ENCODE measurements at regions not wholly inside any gene's neighbourhood (a gene's known extent, or its start where the extent isn't known, plus 50 kb on each side); places are given as distances from the start of the nearest gene placed in this dataset.

DNA sequence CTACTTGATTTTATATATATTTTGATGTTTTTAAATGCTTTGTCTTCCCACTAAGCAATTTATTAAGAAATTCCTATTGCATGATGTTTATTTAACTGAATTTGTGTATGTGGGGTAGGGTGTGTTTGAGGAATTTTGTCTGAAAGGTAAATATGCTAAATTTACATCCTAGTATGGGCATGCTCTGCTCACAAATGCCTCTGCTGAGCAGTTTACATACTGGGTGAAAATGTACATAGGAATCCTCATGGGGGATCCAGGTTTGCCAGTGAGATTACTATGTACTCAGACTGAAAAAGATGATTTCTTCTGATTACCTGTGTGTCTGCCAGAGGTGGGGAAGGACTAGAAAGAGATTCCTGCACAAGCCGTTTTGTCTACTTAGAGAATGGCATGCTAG is 126.6 kb downstream of the DISP1 start:
- Histone ChIP-seq H3K36me3 (ENCODE audit: insufficient read depth) (no peaks in the 10 kb centered on the region), H3K27ac (ENCODE audit: low read depth) (no peak overlapping the region), H3K4me3 (ENCODE audit: low read depth, low read length) (no peak overlapping the region), H3K4me1 (ENCODE audit: insufficient read depth) (no peaks in the 10 kb centered on the region)
- DNase-seq (ENCODE audit: extremely low spot score), result no peak
- WGBS, result 86% methylated on average over 1 of the region's 1 CpG

DNA sequence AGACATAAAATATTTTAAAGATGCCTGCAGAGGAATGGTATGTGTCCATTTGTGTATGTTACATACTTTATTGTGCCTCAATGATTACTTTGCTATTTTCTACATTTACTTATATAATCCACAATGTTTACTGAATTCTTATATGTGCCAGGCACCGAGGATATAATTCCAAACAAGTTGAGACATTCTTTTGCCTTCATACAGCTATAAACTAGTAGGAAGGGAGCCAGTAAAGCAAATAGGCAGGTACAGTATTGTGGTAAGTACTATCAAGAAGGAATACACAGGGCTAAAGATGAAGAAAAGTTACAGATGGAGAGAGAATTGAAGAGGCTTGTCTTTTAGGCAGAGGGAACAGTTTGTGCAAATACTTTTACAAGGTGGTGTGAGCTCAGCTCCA is 131.6 kb downstream of the DISP1 start:
- 36% methylated on average over 1 of the region's 1 CpG for WGBS
- DNase-seq (ENCODE audit: extremely low spot score), result no peak
- Histone ChIP-seq H3K27ac (ENCODE audit: low read depth) (no peak overlapping the region), H3K4me3 (ENCODE audit: low read depth, low read length) (no peak overlapping the region), H3K36me3 (ENCODE audit: insufficient read depth) (no peaks in the 10 kb centered on the region), H3K4me1 (ENCODE audit: insufficient read depth) (no peaks in the 10 kb centered on the region)

DNA sequence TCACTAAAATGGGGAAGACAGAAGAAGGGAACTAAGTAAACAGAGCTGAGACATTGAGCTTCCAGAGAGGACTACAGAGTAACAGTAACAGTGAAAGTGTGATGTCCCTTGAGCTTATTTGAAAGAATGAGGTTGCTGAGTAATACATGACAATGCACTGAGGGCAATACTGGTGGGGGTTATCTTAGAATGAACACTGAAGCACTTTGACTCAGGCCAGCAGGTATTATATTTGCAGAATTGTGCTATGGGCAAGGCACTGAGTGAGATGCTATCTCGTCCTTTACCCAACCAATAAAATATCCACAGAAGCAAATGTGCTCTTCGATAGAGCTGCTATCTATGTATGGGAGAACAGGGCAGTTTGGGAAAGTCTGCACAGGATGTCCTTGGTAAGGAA is 133.2 kb downstream of the DISP1 start:
- no peak overlapping the region for H3K27ac ChIP-seq (ENCODE audit: low read depth)
- no peaks in the 10 kb centered on the region for H3K36me3 ChIP-seq (ENCODE audit: insufficient read depth)
- no peaks in the 10 kb centered on the region for H3K4me1 ChIP-seq (ENCODE audit: insufficient read depth)
- no peak overlapping the region for H3K4me3 ChIP-seq (ENCODE audit: low read depth, low read length)
- 81% methylated on average over 2 of the region's 2 CpGs for WGBS
- DNase-seq (ENCODE audit: extremely low spot score), result no peak

GRCh38 chr1:222950892-222951291 is 136.1 kb downstream of the DISP1 start:
- Histone ChIP-seq H3K27ac (ENCODE audit: low read depth) (no peak overlapping the region), H3K4me1 (ENCODE audit: insufficient read depth) (no peaks in the 10 kb centered on the region), H3K4me3 (ENCODE audit: low read depth, low read length) (no peak overlapping the region), H3K36me3 (ENCODE audit: insufficient read depth) (no peaks in the 10 kb centered on the region)
- WGBS, result 85% methylated on average over 3 of the region's 3 CpGs
- no peak for DNase-seq (ENCODE audit: extremely low spot score)

DNA sequence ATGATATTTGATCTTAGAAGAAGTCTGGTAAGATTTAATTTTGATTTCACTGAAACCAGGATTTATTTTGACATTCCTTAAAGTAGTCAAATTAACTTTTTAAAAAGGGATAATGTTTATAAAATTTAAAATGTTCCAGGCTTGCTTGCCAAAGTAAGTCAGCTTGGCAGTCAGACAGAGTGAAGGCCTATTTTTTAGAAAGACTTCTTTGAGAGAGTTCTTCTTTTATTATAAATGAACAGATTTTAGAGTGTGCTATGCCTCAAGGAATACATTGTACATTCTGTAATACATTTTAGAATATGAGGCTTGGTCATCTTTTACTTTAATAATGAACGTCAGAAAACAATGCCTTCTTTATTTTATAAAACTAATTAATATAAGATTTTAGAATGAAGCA is 138.7 kb downstream of the DISP1 start:
- Histone ChIP-seq H3K4me1 (ENCODE audit: insufficient read depth) (no peaks in the 10 kb centered on the region), H3K27ac (ENCODE audit: low read depth) (no peak overlapping the region), H3K36me3 (ENCODE audit: insufficient read depth) (no peaks in the 10 kb centered on the region), H3K4me3 (ENCODE audit: low read depth, low read length) (no peak overlapping the region)
- whole genome bisulfite sequencing, result 45% methylated on average over 1 of the region's 1 CpG
- no peak for DNase-seq (ENCODE audit: extremely low spot score)

GRCh38 chr1:222955964-222956363 is 141.1 kb downstream of the DISP1 start:
- no peak overlapping the region for H3K27ac ChIP-seq (ENCODE audit: low read depth)
- no peaks in the 10 kb centered on the region for H3K36me3 ChIP-seq (ENCODE audit: insufficient read depth)
- H3K4me1 ChIP-seq (ENCODE audit: insufficient read depth), result no peaks in the 10 kb centered on the region
- WGBS, result 80% methylated on average over 2 of the region's 2 CpGs
- DNase-seq (ENCODE audit: extremely low spot score), result no peak
- no peak overlapping the region for H3K4me3 ChIP-seq (ENCODE audit: low read depth, low read length)

DNA sequence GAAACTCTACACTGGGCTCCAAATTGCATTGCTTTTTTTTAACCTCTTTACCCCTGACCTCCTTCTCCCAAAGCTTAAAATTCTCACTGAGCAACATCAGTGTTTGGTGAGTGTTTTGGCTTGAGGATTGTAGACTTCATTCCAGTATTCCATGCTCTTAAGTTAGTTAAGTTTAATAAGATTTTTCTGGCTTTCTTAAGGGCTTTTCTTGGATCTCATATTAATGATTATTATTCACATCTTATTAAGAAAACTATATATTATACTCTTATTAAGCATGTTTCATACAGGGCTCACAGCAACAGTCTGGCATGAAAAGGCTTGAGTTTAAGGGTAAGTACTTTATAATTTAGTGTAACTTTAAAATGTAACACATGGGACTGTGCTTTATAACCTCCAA is 141.8 kb downstream of the DISP1 start:
- H3K36me3 ChIP-seq (ENCODE audit: insufficient read depth), result no peaks in the 10 kb centered on the region
- DNase-seq (ENCODE audit: extremely low spot score), result no peak
- H3K27ac ChIP-seq (ENCODE audit: low read depth), result no peak overlapping the region
- no peaks in the 10 kb centered on the region for H3K4me1 ChIP-seq (ENCODE audit: insufficient read depth)
- no peak overlapping the region for H3K4me3 ChIP-seq (ENCODE audit: low read depth, low read length)

- no peak for DNase-seq (ENCODE audit: extremely low spot score)
- H3K4me1 ChIP-seq (ENCODE audit: insufficient read depth), result no peaks in the 10 kb centered on the region
- no peak overlapping the region for H3K4me3 ChIP-seq (ENCODE audit: low read depth, low read length)
- H3K36me3 ChIP-seq (ENCODE audit: insufficient read depth), result no peaks in the 10 kb centered on the region
- 84% methylated on average over 5 of the region's 5 CpGs for WGBS
- H3K27ac ChIP-seq (ENCODE audit: low read depth), result no peak overlapping the region
Observed at GRCh38 chr1:222967466-222968240, 152.8 kb downstream of the DISP1 start.

- 59% methylated on average over 8 of the region's 8 CpGs for WGBS
- Histone ChIP-seq H3K27ac (ENCODE audit: low read depth) (no peak overlapping the region), H3K36me3 (ENCODE audit: insufficient read depth) (no peaks in the 10 kb centered on the region), H3K4me1 (ENCODE audit: insufficient read depth) (no peaks in the 10 kb centered on the region), H3K4me3 (ENCODE audit: low read depth, low read length) (no peak overlapping the region)
- DNase-seq (ENCODE audit: extremely low spot score), result no peak
Observed at GRCh38 chr1:222970040-222970439, 155.2 kb downstream of the DISP1 start.

DNA sequence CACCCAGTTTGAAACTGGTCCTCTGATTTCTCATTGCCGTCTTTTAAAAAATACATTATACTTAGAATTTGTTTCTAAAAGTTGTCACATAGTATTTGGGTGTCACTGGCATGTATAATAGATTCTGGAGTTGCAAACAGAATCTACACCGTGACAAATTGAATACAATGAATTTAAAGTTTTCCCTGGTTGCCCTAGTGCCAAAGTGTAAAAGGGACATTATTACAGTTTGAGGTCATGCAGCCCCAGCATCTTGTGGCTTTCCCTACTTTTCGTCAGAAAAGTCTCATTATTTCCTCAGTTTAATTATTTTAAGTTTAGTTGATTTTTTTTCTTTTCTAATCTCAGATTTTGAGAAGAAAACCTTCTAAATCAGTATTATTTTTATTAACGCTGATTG is 155.9 kb downstream of the DISP1 start:
- no peaks in the 10 kb centered on the region for H3K36me3 ChIP-seq (ENCODE audit: insufficient read depth)
- WGBS, result 90% methylated on average over 4 of the region's 4 CpGs
- H3K27ac ChIP-seq (ENCODE audit: low read depth), result no peak overlapping the region
- DNase-seq (ENCODE audit: extremely low spot score), result no peak
- H3K4me3 ChIP-seq (ENCODE audit: low read depth, low read length), result no peak overlapping the region
- H3K4me1 ChIP-seq (ENCODE audit: insufficient read depth), result no peaks in the 10 kb centered on the region

DNA sequence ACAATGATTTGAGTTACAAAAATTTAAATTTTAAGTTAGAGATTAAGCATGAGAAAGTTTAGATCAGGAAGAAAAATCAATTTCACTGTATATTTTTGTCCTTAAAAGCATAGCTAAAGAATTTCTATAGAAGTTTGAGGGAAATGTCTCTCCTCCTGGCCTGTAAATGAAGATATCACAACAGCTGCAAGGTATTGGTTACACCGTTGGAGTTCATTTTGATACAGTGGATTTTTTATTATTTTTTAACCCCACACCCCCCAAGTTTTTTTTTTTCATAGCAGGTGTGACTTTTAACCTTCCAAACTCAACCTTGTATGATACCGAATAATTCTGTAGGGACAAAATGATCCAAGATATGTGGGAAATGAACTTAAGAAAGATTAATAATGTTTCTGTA is 156.3 kb downstream of the DISP1 start:
- H3K27ac ChIP-seq (ENCODE audit: low read depth), result no peak overlapping the region
- 77% methylated on average over 2 of the region's 2 CpGs for WGBS
- H3K36me3 ChIP-seq (ENCODE audit: insufficient read depth), result no peaks in the 10 kb centered on the region
- DNase-seq (ENCODE audit: extremely low spot score), result no peak
- no peaks in the 10 kb centered on the region for H3K4me1 ChIP-seq (ENCODE audit: insufficient read depth)
- no peak overlapping the region for H3K4me3 ChIP-seq (ENCODE audit: low read depth, low read length)

- DNase-seq (ENCODE audit: extremely low spot score), result no peak
- no peaks in the 10 kb centered on the region for H3K36me3 ChIP-seq (ENCODE audit: insufficient read depth)
- 89% methylated on average over 2 of the region's 2 CpGs for WGBS
- no peak overlapping the region for H3K27ac ChIP-seq (ENCODE audit: low read depth)
- H3K4me3 ChIP-seq (ENCODE audit: low read depth, low read length), result no peak overlapping the region
- no peaks in the 10 kb centered on the region for H3K4me1 ChIP-seq (ENCODE audit: insufficient read depth)
Observed at GRCh38 chr1:222973561-222973960, 158.7 kb downstream of the DISP1 start.

- DNase-seq (ENCODE audit: extremely low spot score), result no peak
Observed at GRCh38 chr1:222974496-222974895, 159.7 kb downstream of the DISP1 start.

GRCh38 chr1:222975472-222976122 is 160.8 kb downstream of the DISP1 start:
- H3K36me3 ChIP-seq (ENCODE audit: insufficient read depth), result no peaks in the 10 kb centered on the region
- H3K4me1 ChIP-seq (ENCODE audit: insufficient read depth), result no peaks in the 10 kb centered on the region
- H3K27ac ChIP-seq (ENCODE audit: low read depth), result no peak overlapping the region
- no peak overlapping the region for H3K4me3 ChIP-seq (ENCODE audit: low read depth, low read length)
- DNase-seq (ENCODE audit: extremely low spot score), result no peak
- 55% methylated on average over 6 of the region's 6 CpGs for WGBS

More at GRCh38 chr1:222974496-222974895, 159.7 kb downstream of the DISP1 start:
- Histone ChIP-seq H3K36me3 (ENCODE audit: insufficient read depth) (no peaks in the 10 kb centered on the region), H3K27ac (ENCODE audit: low read depth) (no peak overlapping the region), H3K4me1 (ENCODE audit: insufficient read depth) (no peaks in the 10 kb centered on the region), H3K4me3 (ENCODE audit: low read depth, low read length) (no peak overlapping the region)
- 43% methylated on average over 3 of the region's 3 CpGs for WGBS
